GM19025 (cell line): ENCODE measurements at regions not wholly inside any gene's neighbourhood (a gene's known extent, or its start where the extent isn't known, plus 50 kb on each side); places are given as distances from the start of the nearest gene placed in this dataset.
"Not testable (repeated sequence)": the region's sequence is repeated elsewhere in the genome, so short reads cannot be mapped to it uniquely, and the experiment has no call there.

ENCODE experiments used
- ATAC-seq: cut with Tn5 transposase; IDR thresholded peaks from one replicate; pipeline ENCODE4 v1.9.1; 2021; ENCODE audit warnings: mild to moderate bottlenecking, low read depth, moderate library complexity; ENCODE audit not compliant: unreplicated experiment

GRCh38 chr7:20839196-20839735 lies 52.6 kb upstream of the SP8 start:
- ATAC-seq: no peak

GRCh38 chr7:20839987-20840386 lies 53.3 kb upstream of the SP8 start:
- no peak for ATAC-seq

GRCh38 chr7:20846791-20847190 lies 60.1 kb upstream of the SP8 start:
- ATAC-seq: no peak

- ATAC-seq: no peak
These were observed 72.3 kb upstream of the SP8 start for GRCh38 chr7:20858951-20859350.

GRCh38 chr7:20861468-20861867 lies 74.8 kb upstream of the SP8 start:
- ATAC-seq: no peak

- no peak for ATAC-seq
These were observed 75.9 kb upstream of the SP8 start for GRCh38 chr7:20862554-20862953.

- no peak for ATAC-seq
These were observed 77.5 kb upstream of the SP8 start for GRCh38 chr7:20864221-20864620.

- ATAC-seq: no peak
These were observed 79.0 kb upstream of the SP8 start for GRCh38 chr7:20865684-20866083.

- no peak for ATAC-seq
These were observed 84.3 kb upstream of the SP8 start for GRCh38 chr7:20870977-20871376.

GRCh38 chr7:20892776-20893175 lies 106.1 kb upstream of the SP8 start:
- no peak for ATAC-seq

- no peak for ATAC-seq
These were observed 108.1 kb upstream of the SP8 start for GRCh38 chr7:20894806-20895205.

- ATAC-seq: no peak
These were observed 108.9 kb upstream of the SP8 start for GRCh38 chr7:20895563-20895962.

- no peak for ATAC-seq
These were observed 110.3 kb upstream of the SP8 start for GRCh38 chr7:20896996-20897395.

- ATAC-seq: no peak
These were observed 120.2 kb upstream of the SP8 start for GRCh38 chr7:20906801-20907453.

GRCh38 chr7:20911081-20911480 lies 124.4 kb upstream of the SP8 start:
- no peak for ATAC-seq

- ATAC-seq: no peak
These were observed 127.2 kb upstream of the SP8 start for GRCh38 chr7:20913853-20914252.

GRCh38 chr7:20916311-20916710 lies 129.6 kb upstream of the SP8 start:
- no peak for ATAC-seq

- no peak for ATAC-seq
These were observed 130.9 kb upstream of the SP8 start for GRCh38 chr7:20917603-20918002.

GRCh38 chr7:20918156-20918555 lies 131.5 kb upstream of the SP8 start:
- no peak for ATAC-seq

GRCh38 chr7:20927178-20927577 lies 140.5 kb upstream of the SP8 start:
- ATAC-seq: not testable (repeated sequence)

- no peak for ATAC-seq
These were observed 141.3 kb upstream of the SP8 start for GRCh38 chr7:20927976-20928375.

GRCh38 chr7:20929199-20929598 lies 142.5 kb upstream of the SP8 start:
- ATAC-seq: no peak

- ATAC-seq: no peak
These were observed 145.1 kb upstream of the SP8 start for GRCh38 chr7:20931739-20932138.
